ENCODE measurements at regions not wholly inside any gene's neighbourhood (a gene's known extent, or its start where the extent isn't known, plus 50 kb on each side); places are given as distances from the start of the nearest gene placed in this dataset.

GRCh38 chr18:59764281-59764680, 67.1 kb upstream of the CCBE1 start:
- Histone ChIP-seq H3K9me3 (no peaks in the 10 kb centered on the region), H3K4me1 (peaks cover 0 to under 1% (median under 1%) of the 10 kb centered on the region in 4 donors), H3K36me3 (no peaks in the 10 kb centered on the region), H3K27ac (no peak overlapping the region), H3K27me3 (no peaks in the 10 kb centered on the region), H3K4me3 (no peak overlapping the region)
- TF ChIP-seq CTCF (IDR thresholded peaks at IDR 0.05) = no peak
- DNase-seq = no peak
- intact Hi-C loops (cut with DNase I; ENCODE audit: low total_unique reads) = no loop called here

DNA sequence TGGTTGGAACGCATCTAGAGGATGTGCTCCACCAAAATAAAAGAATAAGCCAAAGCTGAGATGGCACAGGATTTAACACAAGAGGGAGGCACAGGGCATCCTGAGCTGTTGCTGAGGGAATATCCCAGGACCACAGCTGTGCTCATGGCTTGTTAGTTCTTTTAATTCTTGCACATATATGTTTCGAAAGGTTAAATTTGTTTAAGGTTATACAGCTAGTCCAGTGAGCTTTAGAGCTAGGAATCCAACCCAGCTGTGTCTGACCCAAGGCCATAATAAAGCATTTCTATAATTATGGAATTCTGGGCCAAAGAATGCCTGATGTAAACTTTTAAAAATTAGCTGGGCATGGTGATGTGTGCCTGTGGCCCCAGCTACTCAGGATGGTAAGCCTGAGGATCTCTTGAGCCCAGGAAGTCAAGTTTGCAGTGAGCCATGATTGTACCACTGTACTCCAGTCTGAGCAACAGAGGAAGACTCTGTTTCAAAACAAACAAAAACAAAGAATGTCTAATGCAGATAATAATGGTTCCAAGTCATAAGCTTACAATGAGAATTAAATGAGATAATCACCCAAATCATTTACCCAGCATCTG, 66.4 kb upstream of the CCBE1 start:
- no peak for DNase-seq
- intact Hi-C loops (cut with DNase I; ENCODE audit: low total_unique reads) = no loop called here

DNA sequence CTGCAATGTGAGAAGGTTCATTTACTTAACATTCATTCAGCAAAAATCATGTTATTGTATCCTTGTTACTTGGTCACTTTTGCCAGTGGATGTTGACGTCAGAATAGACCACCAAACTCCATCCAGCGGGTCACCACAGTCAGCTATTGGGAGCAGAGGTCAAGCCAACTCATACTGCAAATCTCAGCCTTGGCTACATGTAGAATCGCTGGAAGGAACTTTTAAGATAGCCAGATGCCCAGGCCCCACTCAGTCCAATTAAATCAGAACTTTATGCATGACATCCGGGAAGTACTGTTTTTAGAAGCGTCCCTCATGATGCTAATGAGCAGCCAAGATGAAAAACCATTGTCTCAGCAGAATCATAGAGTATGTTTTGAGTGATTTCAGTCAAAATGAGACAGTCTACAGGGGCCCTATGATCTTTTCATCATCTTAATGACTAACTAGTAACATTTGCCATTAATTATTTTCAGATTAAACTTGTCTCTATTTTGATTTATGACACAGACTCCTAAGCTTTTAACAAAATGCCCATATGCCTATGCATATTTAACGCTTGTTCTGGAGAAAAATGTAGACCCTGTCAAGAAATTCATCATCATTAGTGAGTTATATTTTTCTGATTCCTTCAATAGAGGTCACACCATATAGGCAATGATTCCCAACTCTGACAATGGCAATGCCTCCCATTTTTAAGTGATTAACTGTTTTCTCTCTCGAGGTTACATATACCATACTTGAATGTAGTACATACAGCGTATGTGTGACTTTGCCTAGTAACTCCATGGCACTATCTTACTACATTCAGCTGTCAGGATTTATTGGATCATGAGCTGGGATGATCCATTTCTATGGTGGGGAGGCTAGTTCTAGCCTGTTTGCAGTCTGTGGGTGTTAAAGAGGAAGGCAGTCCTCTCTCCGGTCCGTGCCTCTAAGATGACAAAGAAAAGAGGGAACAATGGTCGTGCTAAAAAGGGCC, 63.7 kb upstream of the CCBE1 start:
- DNase-seq = no peak
- Histone ChIP-seq H3K36me3 (no peaks in the 10 kb centered on the region), H3K27me3 (no peaks in the 10 kb centered on the region), H3K27ac (no peak overlapping the region), H3K4me1 (no peaks in the 10 kb centered on the region), H3K9me3 (no peaks in the 10 kb centered on the region), H3K4me3 (no peak overlapping the region)
- TF ChIP-seq CTCF (IDR thresholded peaks at IDR 0.05) = no peak
- intact Hi-C loops (cut with DNase I; ENCODE audit: low total_unique reads) = no loop called here

More for the DNA sequence above, 66.4 kb upstream of the CCBE1 start:
- no peak for TF ChIP-seq CTCF (IDR thresholded peaks at IDR 0.05)
- Histone ChIP-seq H3K9me3 (no peaks in the 10 kb centered on the region), H3K36me3 (no peaks in the 10 kb centered on the region), H3K27ac (no peak overlapping the region), H3K4me1 (no peaks in the 10 kb centered on the region), H3K4me3 (no peak overlapping the region), H3K27me3 (no peaks in the 10 kb centered on the region)

DNA sequence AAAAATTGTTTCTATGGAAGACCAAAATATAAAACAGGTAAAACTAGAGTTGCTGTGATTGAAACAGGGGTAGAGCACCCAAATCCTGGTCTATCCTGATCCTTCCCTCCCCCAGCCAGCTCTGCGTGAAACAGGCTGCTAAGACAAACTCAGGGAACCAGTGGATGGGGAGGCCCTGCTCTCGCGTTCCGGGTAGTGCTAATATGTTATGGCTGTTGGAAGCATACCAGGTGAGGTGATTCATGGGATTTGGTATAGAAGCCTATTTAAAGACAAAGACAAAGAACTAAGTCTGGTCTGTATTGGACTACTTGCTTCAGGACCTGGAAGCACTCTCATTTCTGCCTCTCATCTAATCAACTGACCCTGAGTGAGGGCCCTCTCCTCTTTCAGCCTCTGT, 63.0 kb upstream of the CCBE1 start:
- Histone ChIP-seq H3K4me3 (no peak overlapping the region), H3K27ac (no peak overlapping the region), H3K4me1 (no peaks in the 10 kb centered on the region), H3K27me3 (no peaks in the 10 kb centered on the region), H3K9me3 (no peaks in the 10 kb centered on the region), H3K36me3 (no peaks in the 10 kb centered on the region)
- intact Hi-C loops (cut with DNase I; ENCODE audit: low total_unique reads) = no loop called here
- TF ChIP-seq CTCF (IDR thresholded peaks at IDR 0.05) = no peak
- DNase-seq = no peak

- intact Hi-C loops (cut with DNase I; ENCODE audit: low total_unique reads) = no loop called here
- DNase-seq = no peak
- TF ChIP-seq CTCF (IDR thresholded peaks at IDR 0.05) = no peak
- H3K4me1 ChIP-seq = no peaks in the 10 kb centered on the region
- H3K36me3 ChIP-seq = no peaks in the 10 kb centered on the region
- H3K27ac ChIP-seq = no peak overlapping the region
- H3K9me3 ChIP-seq = no peaks in the 10 kb centered on the region
- H3K27me3 ChIP-seq = no peaks in the 10 kb centered on the region
- H3K4me3 ChIP-seq = no peak overlapping the region
Measured at GRCh38 chr18:59758837-59759236, 61.6 kb upstream of the CCBE1 start.
